Tibial artery (tissue), 4 donors: ENCODE measurements at regions not wholly inside any gene's neighbourhood (a gene's known extent, or its start where the extent isn't known, plus 50 kb on each side); places are given as distances from the start of the nearest gene placed in this dataset.

Experiments used
- DNase-seq, 2 donors: peaks; one replicate each; pipeline ENCODE4 v3.0.0-alpha.2; 2019
- H3K27ac ChIP-seq, 2 donors: fragments of 200-600 bp; sonication (generic) in 1 of 2; 1 replicate in 1 of 2; 2 replicates in 1 of 2; pipeline ENCODE4 v1.5.1; 2018 to 2019; ENCODE audit warnings: mild to moderate bottlenecking in 1 of 2
- H3K27me3 ChIP-seq, 2 donors: fragments of 200-600 bp; sonication (generic) in 1 of 2; one replicate each; pipeline versions ENCODE4 v1.5.1 to v1.6.0; 2016 to 2019
- H3K36me3 ChIP-seq, 3 donors: fragments of 200-600 bp; sonication (generic) in 2 of 3; one replicate each; pipeline ENCODE4 v1.5.1; 2016 to 2019; ENCODE audit warnings: mild to moderate bottlenecking in 2 of 3
- H3K4me1 ChIP-seq, 4 donors: fragments of 200-600 bp; sonication (generic) in 2 of 4; 1 replicate in 3 of 4; 2 replicates in 1 of 4; pipeline ENCODE4 v1.5.1; 2016 to 2019
- H3K4me3 ChIP-seq, 2 donors: fragments of 200-600 bp; sonication (generic) in 1 of 2; 1 replicate in 1 of 2; 2 replicates in 1 of 2; pipeline ENCODE4 v1.5.1; 2018 to 2019; ENCODE audit warnings: mild to moderate bottlenecking in 2 of 2
- H3K9me3 ChIP-seq, 3 donors: fragments of 200-600 bp; sonication (generic) in 1 of 3; one replicate each; pipeline ENCODE4 v1.5.1; 2016 to 2019
- CTCF ChIP-seq, 2 experiments: fragments of 200-600 bp in 1 of 2; fragments of 450-650 bp in 1 of 2; IDR thresholded peaks; one replicate each; pipeline ENCODE4 v1.5.1; 2017 to 2019; ENCODE audit warnings: antibody characterized with exemption in 2 of 2, mild to moderate bottlenecking in 1 of 2, moderate library complexity in 1 of 2
- intact Hi-C: fragments of 100-400 bp; cut with DNase I; formaldehyde crosslinking; loops from one replicate; pipeline ENCODE4 v1.15.0; 2023; ENCODE audit warnings: low total_unique reads

GRCh38 chr4:38536716-38537115 is 127.3 kb upstream of the KLF3 start:
- no peak for DNase-seq
- Histone ChIP-seq H3K36me3 (no peaks in the 10 kb centered on the region), H3K4me3 (no peak overlapping the region), H3K27me3 (no peaks in the 10 kb centered on the region), H3K9me3 (no peaks in the 10 kb centered on the region), H3K27ac (no peak overlapping the region), H3K4me1 (no peaks in the 10 kb centered on the region)
- no peak for TF ChIP-seq CTCF (IDR thresholded peaks at IDR 0.05)
- intact Hi-C loops: no loop called here

GRCh38 chr4:38537666-38538065 is 126.3 kb upstream of the KLF3 start:
- Histone ChIP-seq H3K36me3 (no peaks in the 10 kb centered on the region), H3K27me3 (no peaks in the 10 kb centered on the region), H3K9me3 (no peaks in the 10 kb centered on the region), H3K27ac (no peak overlapping the region), H3K4me3 (no peak overlapping the region), H3K4me1 (no peaks in the 10 kb centered on the region)
- intact Hi-C loops: no loop called here
- no peak for DNase-seq
- TF ChIP-seq CTCF (IDR thresholded peaks at IDR 0.05): no peak

GRCh38 chr4:38538517-38538916 is 125.5 kb upstream of the KLF3 start:
- no peak for TF ChIP-seq CTCF (IDR thresholded peaks at IDR 0.05)
- Histone ChIP-seq H3K4me3 (no peak overlapping the region), H3K9me3 (no peaks in the 10 kb centered on the region), H3K4me1 (no peaks in the 10 kb centered on the region), H3K27ac (no peak overlapping the region), H3K27me3 (no peaks in the 10 kb centered on the region), H3K36me3 (no peaks in the 10 kb centered on the region)
- intact Hi-C loops: no loop called here
- no peak for DNase-seq

GRCh38 chr4:38539501-38539900 is 124.5 kb upstream of the KLF3 start:
- intact Hi-C loops: no loop called here
- Histone ChIP-seq H3K27me3 (no peaks in the 10 kb centered on the region), H3K4me1 (no peaks in the 10 kb centered on the region), H3K9me3 (no peaks in the 10 kb centered on the region), H3K36me3 (no peaks in the 10 kb centered on the region), H3K4me3 (no peak overlapping the region), H3K27ac (no peak overlapping the region)
- DNase-seq: no peak
- no peak for TF ChIP-seq CTCF (IDR thresholded peaks at IDR 0.05)

DNA sequence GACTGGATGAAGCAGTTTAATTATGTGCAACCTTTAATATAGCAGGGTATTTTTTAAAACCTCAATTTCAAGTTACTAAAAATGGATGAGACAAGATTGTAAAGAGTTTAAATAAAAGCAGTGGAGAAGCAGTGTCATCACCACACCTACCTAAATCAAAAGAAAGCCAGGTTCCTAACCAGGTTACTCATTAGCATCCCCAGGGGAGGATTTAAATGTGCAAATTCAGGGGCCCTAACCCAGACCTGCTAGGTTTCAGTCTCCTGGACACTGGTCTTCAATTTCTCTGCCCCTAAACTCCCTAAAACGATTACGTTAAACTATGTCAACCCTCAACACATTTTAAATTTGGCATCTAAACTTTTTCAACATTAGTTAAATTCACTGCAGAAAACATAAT is 116.9 kb upstream of the KLF3 start:
- no peaks in the 10 kb centered on the region for H3K27me3 ChIP-seq
- TF ChIP-seq CTCF (IDR thresholded peaks at IDR 0.05): no peak
- intact Hi-C loops: no loop called here
- no peak for DNase-seq
- no peaks in the 10 kb centered on the region for H3K4me1 ChIP-seq
- H3K27ac ChIP-seq: no peak overlapping the region
- H3K36me3 ChIP-seq: no peaks in the 10 kb centered on the region
- no peak overlapping the region for H3K4me3 ChIP-seq
- H3K9me3 ChIP-seq: no peaks in the 10 kb centered on the region

GRCh38 chr4:38548256-38548655 is 115.7 kb upstream of the KLF3 start:
- H3K27me3 ChIP-seq: no peaks in the 10 kb centered on the region
- H3K4me3 ChIP-seq: no peak overlapping the region
- H3K4me1 ChIP-seq: no peaks in the 10 kb centered on the region
- no peaks in the 10 kb centered on the region for H3K36me3 ChIP-seq
- DNase-seq: no peak
- intact Hi-C loops: no loop called here
- TF ChIP-seq CTCF (IDR thresholded peaks at IDR 0.05): no peak
- H3K27ac ChIP-seq: no peak overlapping the region
- H3K9me3 ChIP-seq: no peaks in the 10 kb centered on the region
